B cell (primary cell): ENCODE measurements at regions not wholly inside any gene's neighbourhood (a gene's known extent, or its start where the extent isn't known, plus 50 kb on each side); places are given as distances from the start of the nearest gene placed in this dataset.

Experiments
- ATAC-seq: fragments of 200-7000 bp; cut with Tn5 transposase; one replicate; pipeline ENCODE4 v1.10.0; 2021; ENCODE audit warnings: low read depth, mild to moderate bottlenecking, moderate number of reproducible peaks, moderate library complexity
- CTCF ChIA-PET: fragments of 350-600 bp; sonication (Branson Sonifier 250); formaldehyde crosslinking; loops from one replicate; lab custom pipeline; 2021; ENCODE audit warnings: antibody characterized with exemption, inconsistent platforms; lab: Charles Lee
- POLR2A ChIA-PET: fragments of 350-600 bp; sonication (Branson Sonifier 250); formaldehyde crosslinking; loops from one replicate; lab custom pipeline; 2021; ENCODE audit warnings: antibody characterized with exemption; lab: Charles Lee
- DNase-seq: peaks from one replicate; pipeline ENCODE4 v3.0.0; 2013
- H2AFZ ChIP-seq: 2 replicates; pipeline ENCODE4 v1.6.1; 2012; ENCODE audit warnings: mild to moderate bottlenecking, low read depth, low read length; ENCODE audit not compliant: insufficient read depth, poor library complexity, severe bottlenecking
- H3K27ac ChIP-seq, 2 donors: 1 replicate in 1 of 2; 2 replicates in 1 of 2; pipeline ENCODE4 v1.5.1; 2012 to 2013; ENCODE audit warnings: low read length in 2 of 2, mild to moderate bottlenecking in 2 of 2, moderate library complexity in 1 of 2
- H3K27me3 ChIP-seq, 4 experiments: fragments of 200-600 bp in 1 of 4; sonication (generic) in 1 of 4; replicated peaks in 1 of 4; 1 replicate in 2 of 4; 2 replicates in 2 of 4; pipeline versions ENCODE4 v1.6.1 to v1.7.0; 2013 to 2016; ENCODE audit warnings: low read length in 3 of 4, mild to moderate bottlenecking in 2 of 4, mixed read lengths in 1 of 4, moderate library complexity in 1 of 4; ENCODE audit not compliant: insufficient read depth in 4 of 4, control insufficient read depth in 3 of 4; ENCODE audit errors: control extremely low read depth in 1 of 4
- H3K36me3 ChIP-seq, 2 experiments: replicated peaks in 1 of 2; 1 replicate in 1 of 2; 2 replicates in 1 of 2; pipeline versions ENCODE4 v1.6.1 to v1.7.1; 2013; ENCODE audit warnings: low read length in 1 of 2; ENCODE audit not compliant: insufficient read depth in 2 of 2, control insufficient read depth in 1 of 2; ENCODE audit errors: control extremely low read depth in 1 of 2, extremely low read depth in 1 of 2
- H3K4me1 ChIP-seq, 2 donors: fragments of 200-600 bp in 1 of 2; sonication (generic) in 1 of 2; 1 replicate in 1 of 2; 2 replicates in 1 of 2; pipeline versions ENCODE4 v1.5.1 to v1.6.1; 2013 to 2017; ENCODE audit warnings: low read length in 2 of 2; ENCODE audit not compliant: control insufficient read depth in 2 of 2, insufficient read depth in 2 of 2
- H3K4me2 ChIP-seq: replicated peaks from 2 replicates; pipeline ENCODE3; 2012; ENCODE audit warnings: mild to moderate bottlenecking, low read depth, low read length; ENCODE audit not compliant: poor library complexity, severe bottlenecking
- H3K4me3 ChIP-seq, 5 experiments: fragments of 200-600 bp in 1 of 5; sonication (generic) in 1 of 5; 1 replicate in 3 of 5; 2 replicates in 2 of 5; pipeline versions ENCODE4 v1.5.1 to v1.7.0; 2011 to 2016; ENCODE audit warnings: low read length in 4 of 5, mild to moderate bottlenecking in 4 of 5, low read depth in 2 of 5, control low read depth in 1 of 5, moderate library complexity in 1 of 5; ENCODE audit not compliant: insufficient read depth in 1 of 5; ENCODE audit errors: control extremely low read depth in 1 of 5, extremely low read depth in 1 of 5
- H3K79me2 ChIP-seq: fragments of 200-600 bp; sonication (generic); one replicate; pipeline ENCODE4 v1.6.0; 2016; ENCODE audit warnings: low read length; ENCODE audit not compliant: control insufficient read depth, insufficient read depth
- H3K9ac ChIP-seq: fragments of 200-600 bp; sonication (generic); 2 replicates; pipeline ENCODE4 v1.6.1; 2017; ENCODE audit warnings: mild to moderate bottlenecking, low read length, moderate library complexity
- H3K9me3 ChIP-seq, 3 donors: one replicate each; pipeline versions ENCODE4 v1.6.1 to v1.7.1; 2013; ENCODE audit warnings: low read length in 2 of 3; ENCODE audit not compliant: control insufficient read depth in 2 of 3, insufficient read depth in 1 of 3; ENCODE audit errors: control extremely low read depth in 1 of 3
- H4K20me1 ChIP-seq: 2 replicates; pipeline ENCODE4 v1.6.0; 2012; ENCODE audit warnings: mild to moderate bottlenecking, low read length; ENCODE audit not compliant: insufficient read depth, control insufficient read depth, poor library complexity, severe bottlenecking
- H3K27ac Mint-ChIP-seq: one replicate; pipeline ENCODE4 v1.8.0; 2021; ENCODE audit warnings: mixed read lengths
- H3K27me3 Mint-ChIP-seq: one replicate; pipeline ENCODE4 v1.8.0; 2021; ENCODE audit warnings: mixed read lengths
- H3K4me1 Mint-ChIP-seq: one replicate; pipeline ENCODE4 v1.8.0; 2021; ENCODE audit warnings: mixed read lengths
- H3K4me3 Mint-ChIP-seq: one replicate; pipeline ENCODE4 v1.8.0; 2021; ENCODE audit warnings: mixed read lengths
- H3K9me3 Mint-ChIP-seq: one replicate; pipeline ENCODE4 v1.8.0; 2022; ENCODE audit warnings: mixed read lengths; ENCODE audit not compliant: insufficient read depth
- CTCF ChIP-seq: fragments of 200-600 bp; IDR thresholded peaks from one replicate; pipeline ENCODE4 v1.8.0; 2022; ENCODE audit warnings: antibody characterized with exemption, mild to moderate bottlenecking
- EZH2 ChIP-seq: IDR thresholded peaks from 2 replicates; pipeline ENCODE4 v1.6.1; 2012; ENCODE audit warnings: borderline replicate concordance, low read depth, mild to moderate bottlenecking, moderate library complexity, low read length; ENCODE audit not compliant: insufficient read depth, poor library complexity, severe bottlenecking
- WGBS: methylation state at CpG from one replicate; pipeline ENCODE4 v1.1.5; 2013; ENCODE audit warnings: missing lambda C conversion rate; ENCODE audit not compliant: insufficient coverage; 5-methylcytosine and 5-hydroxymethylcytosine counted together
- intact Hi-C: fragments of 100-400 bp; cut with micrococcal nuclease; formaldehyde crosslinking; loops from one replicate; pipeline ENCODE4 v1.10.0; 2022

DNA sequence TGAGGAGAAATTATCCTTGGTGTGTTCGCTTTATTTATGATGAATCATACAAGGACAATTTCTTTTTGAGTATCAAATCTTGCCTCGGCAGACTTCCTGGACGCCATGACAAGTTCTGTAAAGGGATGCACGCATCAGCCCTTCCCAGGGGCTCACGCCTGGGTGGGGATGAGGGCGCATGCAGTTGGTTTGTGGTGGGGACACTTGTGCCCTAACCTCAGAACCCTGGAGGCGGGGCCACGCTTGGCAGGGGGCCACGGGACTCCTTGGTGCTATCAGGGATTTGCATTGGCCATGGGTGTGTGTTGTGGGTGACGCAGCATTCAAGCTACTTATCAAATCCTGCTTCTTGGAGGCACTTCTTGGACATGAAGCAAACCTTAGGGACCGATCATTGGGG is 143.8 kb upstream of the RTL1 start:
- H3K36me3 ChIP-seq = no peaks in the 10 kb centered on the region
- Mint-ChIP-seq H3K27ac (no peak overlapping the region), H3K27me3 (no peaks in the 10 kb centered on the region), H3K9me3 (no peaks in the 10 kb centered on the region), H3K4me1 (no peaks in the 10 kb centered on the region), H3K4me3 (no peak overlapping the region)
- H3K4me1 ChIP-seq = no peaks in the 10 kb centered on the region
- intact Hi-C loops = no loop called here
- H2AFZ ChIP-seq = no peak overlapping the region
- H3K4me2 ChIP-seq = no peak overlapping the region
- H3K9ac ChIP-seq = no peak overlapping the region
- ChIA-PET CTCF (no interaction called here), POLR2A (no interaction called here)
- no peak overlapping the region for H3K4me3 ChIP-seq
- no peak for DNase-seq
- no peak for TF ChIP-seq CTCF
- TF ChIP-seq EZH2 = no peak
- no peak overlapping the region for H3K27ac ChIP-seq
- H3K27me3 ChIP-seq = no peaks in the 10 kb centered on the region
- H4K20me1 ChIP-seq = no peaks in the 10 kb centered on the region
- peaks cover 0 to 31% (median 0%) of the 10 kb centered on the region in 3 donors for H3K9me3 ChIP-seq
- ATAC-seq = no peak
- no peaks in the 10 kb centered on the region for H3K79me2 ChIP-seq
- 71% methylated on average over 6 of the region's 11 CpGs for WGBS

- H3K4me2 ChIP-seq = no peak overlapping the region
- Mint-ChIP-seq H3K9me3 (no peaks in the 10 kb centered on the region), H3K4me1 (no peaks in the 10 kb centered on the region), H3K27me3 (no peaks in the 10 kb centered on the region), H3K27ac (no peak overlapping the region), H3K4me3 (no peak overlapping the region)
- 98% methylated on average over 8 of the region's 14 CpGs for WGBS
- H3K4me1 ChIP-seq = no peaks in the 10 kb centered on the region
- DNase-seq (no peak), ATAC-seq (no peak)
- H3K79me2 ChIP-seq = no peaks in the 10 kb centered on the region
- H3K9me3 ChIP-seq = peaks cover 0 to 41% (median 0%) of the 10 kb centered on the region in 3 donors
- ChIA-PET CTCF (no interaction called here), POLR2A (no interaction called here)
- intact Hi-C loops = no loop called here
- H2AFZ ChIP-seq = no peak overlapping the region
- no peaks in the 10 kb centered on the region for H3K36me3 ChIP-seq
- H3K9ac ChIP-seq = no peak overlapping the region
- TF ChIP-seq CTCF (no peak), EZH2 (no peak)
- H4K20me1 ChIP-seq = no peaks in the 10 kb centered on the region
- H3K4me3 ChIP-seq = no peak overlapping the region
- no peaks in the 10 kb centered on the region for H3K27me3 ChIP-seq
- H3K27ac ChIP-seq = no peak overlapping the region
These were observed 145.2 kb upstream of the RTL1 start for GRCh38 chr14:101048766-101049165.
